ENCODE measurements at regions not wholly inside any gene's neighbourhood (a gene's known extent, or its start where the extent isn't known, plus 50 kb on each side); places are given as distances from the start of the nearest gene placed in this dataset.
"Not testable (repeated sequence)": the region's sequence is repeated elsewhere in the genome, so short reads cannot be mapped to it uniquely, and the experiment has no call there.

DNA sequence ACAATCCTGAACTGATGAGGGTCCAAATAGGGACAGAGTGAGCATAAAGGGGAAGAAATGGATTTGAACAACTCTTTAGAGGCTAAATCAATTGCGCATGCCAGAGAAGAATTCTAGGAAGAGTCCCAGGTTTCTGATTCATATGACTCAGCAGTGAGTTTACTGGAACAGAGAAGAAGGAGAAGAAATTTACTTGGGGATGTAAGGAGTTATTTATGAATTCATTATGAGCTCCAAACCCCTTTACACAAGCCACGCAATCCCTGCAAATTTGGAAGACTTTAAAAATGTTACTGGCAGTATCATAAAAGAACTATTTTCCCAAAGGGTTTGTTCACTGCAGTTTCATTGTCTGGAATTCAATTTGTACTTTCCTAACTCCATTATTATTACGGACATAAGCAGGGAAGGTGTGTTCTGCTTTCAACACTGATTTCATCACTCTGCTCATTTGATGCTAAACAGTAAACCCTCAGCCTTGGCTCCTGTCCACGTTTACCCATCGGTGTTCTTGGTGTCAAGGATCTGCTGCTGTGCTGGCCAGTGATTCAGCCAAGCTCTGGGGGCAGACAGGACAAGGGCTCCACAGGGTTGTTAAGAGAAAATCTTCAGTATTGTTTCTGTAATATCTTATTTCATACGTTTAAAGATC is 273.7 kb downstream of the HNRNPD start:
- no peak for DNase-seq (ENCODE audit: extremely low read depth in 1 of 2, low read depth in 1 of 2)

DNA sequence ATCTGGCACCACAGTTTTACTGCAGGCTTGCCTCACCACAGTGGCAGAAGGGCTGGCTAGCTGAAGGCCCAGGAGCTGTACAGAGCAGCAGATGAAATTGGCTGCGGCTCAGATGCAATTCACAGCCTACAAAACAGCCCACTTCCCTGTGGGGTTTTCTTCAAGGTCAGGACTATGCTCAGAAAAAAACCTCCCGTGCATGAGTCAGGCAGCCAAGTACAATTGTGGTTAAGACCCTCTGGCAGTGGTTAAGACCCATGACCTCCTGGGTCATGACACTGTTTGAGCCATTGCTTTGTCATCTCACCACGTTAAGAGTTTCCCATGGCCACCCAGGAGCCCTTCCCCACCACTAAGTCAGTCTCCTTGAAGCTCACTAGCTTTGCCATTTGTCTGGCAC is 276.3 kb downstream of the HNRNPD start:
- DNase-seq (ENCODE audit: extremely low read depth in 1 of 2, low read depth in 1 of 2), result no peak

DNA sequence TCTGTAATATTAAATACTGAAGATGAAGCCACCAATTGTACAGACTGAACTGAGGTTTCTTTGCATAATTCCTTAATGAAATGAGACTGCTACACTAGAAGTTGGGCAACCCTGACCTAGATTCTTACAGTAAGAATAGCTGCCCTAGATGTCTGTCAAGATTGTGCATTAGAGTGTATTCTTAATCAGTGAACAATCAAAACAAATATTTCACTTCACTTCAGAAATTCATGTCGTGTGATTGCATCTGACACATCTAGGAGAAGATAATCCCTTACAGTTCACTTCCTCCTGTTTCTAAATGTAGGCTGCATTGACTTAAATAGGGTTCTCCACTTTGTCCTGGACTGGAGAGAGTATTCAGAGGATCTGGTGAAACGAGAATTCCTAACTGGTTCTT is 283.1 kb downstream of the HNRNPD start:
- DNase-seq (ENCODE audit: extremely low read depth in 1 of 2, low read depth in 1 of 2), result no peak

DNA sequence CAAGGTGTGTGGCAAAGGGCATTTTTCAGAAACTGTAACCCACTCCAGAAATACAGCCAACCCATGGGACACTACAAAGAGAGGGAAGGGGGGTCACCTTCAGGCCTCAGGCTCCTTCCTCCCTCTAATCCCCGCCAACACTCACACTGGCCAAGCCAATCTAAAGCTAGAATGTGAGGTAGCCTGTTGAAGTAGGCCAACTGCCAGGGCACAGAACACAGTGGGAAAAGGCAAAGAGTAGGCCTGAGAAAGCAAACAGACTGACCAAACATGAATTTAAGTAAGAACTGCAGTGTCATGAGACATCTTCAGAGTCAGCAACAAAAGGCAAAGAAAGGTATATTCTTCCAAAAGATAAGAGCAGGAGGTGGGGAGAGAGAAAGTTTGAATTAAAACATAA is 289.0 kb downstream of the HNRNPD start:
- no peak for DNase-seq (ENCODE audit: extremely low read depth in 1 of 2, low read depth in 1 of 2)

DNA sequence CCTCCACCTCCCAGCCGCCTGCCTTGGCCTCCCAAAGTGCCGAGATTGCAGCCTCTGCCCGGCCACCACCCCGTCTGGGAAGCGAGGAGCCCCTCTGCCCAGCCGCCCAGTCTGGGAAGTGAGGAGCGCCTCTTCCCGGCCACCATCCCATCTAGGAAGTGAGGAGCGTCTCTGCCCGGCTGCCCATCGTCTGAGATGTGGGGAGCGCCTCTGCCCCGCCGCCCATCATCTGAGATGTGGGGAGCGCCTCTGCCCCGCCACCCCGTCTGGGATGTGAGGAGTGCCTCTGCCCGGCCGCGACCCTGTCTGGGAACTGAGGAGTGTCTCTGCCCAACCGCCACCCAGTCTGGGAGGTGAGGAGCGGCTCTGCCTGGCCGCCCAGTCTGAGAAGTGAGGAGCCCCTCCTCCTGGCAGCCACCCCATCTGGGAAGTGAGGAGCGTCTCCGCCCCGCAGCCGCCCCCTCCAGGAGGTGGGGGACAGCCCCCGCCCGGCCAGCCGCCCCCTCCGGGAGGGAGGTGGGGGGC is 296.3 kb downstream of the HNRNPD start:
- not testable (repeated sequence) for DNase-seq (ENCODE audit: extremely low read depth in 1 of 2, low read depth in 1 of 2)

DNA sequence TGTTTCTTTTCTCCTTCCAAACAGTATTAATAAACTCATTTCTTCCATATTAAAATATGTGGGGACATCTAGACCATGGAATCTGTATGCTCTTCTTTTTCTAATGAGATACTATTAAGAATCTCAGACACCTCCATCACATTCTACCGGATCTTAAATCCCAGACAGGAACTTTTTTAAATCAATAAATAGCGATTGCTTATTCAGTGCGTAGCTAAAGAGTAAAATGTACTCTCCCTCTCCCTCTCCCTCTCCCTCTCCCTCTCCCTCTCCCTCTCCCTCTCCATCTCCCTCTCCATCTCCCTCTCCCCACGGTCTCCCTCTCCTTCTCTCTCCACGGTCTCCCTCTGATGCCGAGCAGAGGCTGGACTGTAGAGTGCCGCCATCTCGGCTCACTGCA is 297.0 kb downstream of the HNRNPD start:
- DNase-seq (ENCODE audit: extremely low read depth in 1 of 2, low read depth in 1 of 2), result no peak

DNA sequence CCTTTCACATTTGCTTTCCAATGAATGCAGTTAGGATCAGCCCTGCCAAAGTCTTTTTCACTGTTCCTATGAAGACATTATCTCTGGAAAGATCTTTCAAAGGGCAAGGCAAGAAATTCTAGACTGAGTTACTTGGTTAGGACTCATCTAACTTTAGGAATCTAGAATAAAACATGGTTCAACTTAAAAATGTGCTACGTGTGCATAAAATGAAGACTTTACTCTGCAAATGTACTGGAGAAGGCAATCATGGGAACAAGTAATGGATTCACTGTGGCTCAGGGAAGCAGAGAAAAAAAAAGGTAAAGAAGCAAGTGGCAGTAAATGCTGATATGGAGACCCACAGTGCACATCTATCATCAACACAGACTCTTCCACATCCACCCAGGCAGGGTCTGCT is 297.4 kb downstream of the HNRNPD start:
- no peak for DNase-seq (ENCODE audit: extremely low read depth in 1 of 2, low read depth in 1 of 2)

DNA sequence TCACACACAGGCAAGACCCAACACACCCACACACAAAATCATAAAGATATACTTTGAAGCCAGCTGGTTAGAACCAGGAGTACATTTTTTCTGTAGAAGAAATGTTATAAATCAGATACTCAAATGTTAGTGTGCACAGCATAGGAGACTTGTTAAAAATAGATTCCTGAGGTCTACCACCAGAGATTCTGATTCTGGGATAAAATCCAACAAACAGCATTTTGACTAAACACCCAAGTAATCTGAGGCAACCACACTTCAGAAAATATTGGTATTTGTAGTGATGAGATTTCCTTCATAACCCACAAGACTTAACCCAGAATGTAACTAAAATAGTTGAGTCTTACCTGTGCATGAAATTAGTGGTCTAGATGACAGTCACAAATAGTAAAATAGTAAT is 301.8 kb downstream of the HNRNPD start:
- no peak for DNase-seq (ENCODE audit: extremely low read depth in 1 of 2, low read depth in 1 of 2)

DNA sequence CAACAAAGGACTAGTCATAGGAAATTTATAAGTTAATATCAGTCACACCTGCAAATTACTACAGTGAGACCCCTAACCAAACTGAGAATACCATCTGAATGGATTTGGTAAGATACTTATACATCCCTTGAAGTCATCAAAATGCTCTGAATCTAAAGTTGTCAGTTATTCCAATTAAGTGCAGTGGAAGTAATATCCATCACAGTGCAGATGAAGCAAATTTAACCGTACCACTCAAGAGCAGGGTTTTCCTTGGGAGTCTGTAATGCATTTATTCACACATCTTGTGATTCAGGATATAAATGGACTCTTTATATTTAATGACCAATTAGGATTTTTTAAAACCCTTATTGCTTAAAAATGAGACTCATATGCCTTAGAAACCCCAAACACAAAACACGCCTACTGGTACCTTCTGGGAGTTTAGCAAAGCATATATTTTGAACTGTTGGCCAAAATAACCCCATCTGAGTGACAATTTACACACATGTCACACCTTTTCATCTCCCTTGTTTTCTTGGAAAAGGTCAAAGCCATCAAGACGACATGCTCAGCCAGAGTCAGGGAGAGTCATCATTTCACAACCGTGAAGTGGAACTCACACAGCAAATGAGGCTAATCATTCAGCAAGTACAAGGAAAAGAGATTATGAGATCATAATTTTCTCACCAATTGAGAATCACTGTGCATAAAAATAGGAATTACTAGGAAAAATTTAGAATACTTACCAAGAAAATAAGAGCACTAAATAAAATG is 303.7 kb downstream of the HNRNPD start:
- DNase-seq (ENCODE audit: extremely low read depth in 1 of 2, low read depth in 1 of 2), result no peak

DNA sequence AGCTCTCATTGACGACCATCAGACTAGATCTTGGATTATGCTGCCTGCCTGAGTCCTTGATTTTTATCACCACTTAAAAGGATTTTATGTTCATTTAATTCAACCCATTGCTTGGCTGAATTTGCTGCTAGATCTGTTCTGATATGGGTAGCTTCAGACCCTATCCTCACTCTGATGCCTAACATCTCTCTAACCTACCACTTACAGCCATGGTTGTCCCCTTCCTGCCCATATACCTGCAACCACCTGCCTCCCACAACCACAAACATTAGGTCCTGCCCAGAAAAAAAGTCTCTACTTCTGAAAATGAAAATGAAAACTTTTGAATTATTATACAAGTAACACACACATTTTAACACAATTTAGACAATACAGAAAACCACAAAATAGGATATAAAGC is 310.8 kb downstream of the HNRNPD start:
- no peak for DNase-seq (ENCODE audit: extremely low read depth in 1 of 2, low read depth in 1 of 2)

DNA sequence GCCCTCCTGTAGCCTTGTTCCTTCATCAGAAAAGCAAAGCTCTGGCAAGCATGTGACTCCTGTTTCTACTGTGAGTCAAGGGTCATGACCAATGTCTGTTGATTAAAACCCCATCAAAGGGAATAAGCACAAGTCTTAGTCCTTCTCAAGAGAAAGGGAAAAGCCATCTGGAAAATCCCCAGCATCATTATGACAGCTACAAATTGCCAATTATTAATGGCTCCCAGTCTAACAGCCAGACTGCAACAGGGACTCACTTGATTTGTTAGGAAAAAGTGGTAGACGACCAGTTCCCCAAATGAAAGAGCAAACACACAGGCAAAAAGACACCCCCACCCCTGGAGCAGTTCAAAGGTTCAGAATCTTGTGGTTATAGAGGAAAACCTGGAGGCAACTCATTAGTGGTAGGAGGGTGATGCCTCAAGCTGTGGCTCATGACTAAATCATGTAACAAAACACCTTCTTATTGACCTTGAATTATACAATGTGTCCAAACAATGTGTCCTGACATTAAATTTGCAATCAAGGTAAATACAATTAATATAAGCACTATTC is 315.7 kb downstream of the HNRNPD start:
- no peak for DNase-seq (ENCODE audit: extremely low read depth in 1 of 2, low read depth in 1 of 2)

DNA sequence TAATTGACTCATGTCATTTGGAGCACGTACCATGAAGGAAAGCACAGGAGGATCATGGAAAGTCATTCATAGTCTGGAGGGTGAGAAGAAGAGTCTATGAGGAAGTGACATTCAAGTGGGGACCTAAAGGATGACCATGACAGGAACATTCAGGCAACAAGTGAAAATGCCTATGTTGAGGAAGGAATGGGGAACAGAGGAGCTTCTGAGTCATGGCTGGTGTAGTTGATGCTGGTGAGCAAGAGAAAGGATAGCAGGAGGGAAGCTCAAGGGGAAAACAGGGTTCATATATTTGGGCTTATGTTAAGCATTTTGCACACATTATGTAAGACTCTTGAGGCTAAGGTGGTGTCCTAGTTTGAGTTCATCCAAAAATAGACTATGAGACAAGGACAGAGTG is 318.6 kb downstream of the HNRNPD start:
- no peak for DNase-seq (ENCODE audit: extremely low read depth in 1 of 2, low read depth in 1 of 2)

DNA sequence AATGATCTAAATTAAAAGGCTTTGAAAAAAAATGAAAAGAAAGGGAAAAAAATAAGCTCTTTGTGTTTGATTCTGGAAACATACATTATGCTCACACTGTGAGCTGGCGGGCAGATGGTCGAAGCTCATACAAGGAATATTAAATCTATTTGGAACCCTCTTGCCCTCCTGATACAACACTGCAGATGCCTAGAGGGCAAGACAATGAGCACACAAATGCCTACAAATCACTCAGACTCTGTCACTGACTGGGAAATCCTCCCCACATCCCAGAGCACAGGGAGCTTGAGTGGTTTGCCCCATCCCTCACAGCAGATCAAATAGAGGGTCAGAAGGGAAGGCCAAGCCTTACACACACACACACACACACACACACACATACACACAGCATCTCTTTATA is 320.4 kb downstream of the HNRNPD start:
- DNase-seq (ENCODE audit: extremely low read depth in 1 of 2, low read depth in 1 of 2), result no peak

DNA sequence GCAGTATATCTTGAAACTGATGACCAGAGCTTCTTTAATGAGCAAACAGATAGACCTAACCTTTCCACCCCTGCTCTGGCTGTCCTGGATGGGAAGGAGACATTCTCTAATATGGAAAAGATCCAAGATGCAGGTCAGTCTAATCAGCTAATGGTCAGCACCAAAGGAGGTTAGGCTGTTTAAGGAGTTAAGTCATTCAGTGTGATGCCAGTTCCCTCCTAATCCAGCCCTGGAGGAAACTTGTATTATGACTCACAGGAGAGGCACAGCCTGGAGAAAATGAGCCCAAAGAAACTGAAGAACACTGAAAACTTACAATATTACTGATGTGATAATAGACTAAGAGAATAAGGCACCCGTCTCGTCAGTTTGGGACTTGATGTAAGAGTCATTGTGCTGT is 323.0 kb downstream of the HNRNPD start:
- no peak for DNase-seq (ENCODE audit: extremely low read depth in 1 of 2, low read depth in 1 of 2)

DNA sequence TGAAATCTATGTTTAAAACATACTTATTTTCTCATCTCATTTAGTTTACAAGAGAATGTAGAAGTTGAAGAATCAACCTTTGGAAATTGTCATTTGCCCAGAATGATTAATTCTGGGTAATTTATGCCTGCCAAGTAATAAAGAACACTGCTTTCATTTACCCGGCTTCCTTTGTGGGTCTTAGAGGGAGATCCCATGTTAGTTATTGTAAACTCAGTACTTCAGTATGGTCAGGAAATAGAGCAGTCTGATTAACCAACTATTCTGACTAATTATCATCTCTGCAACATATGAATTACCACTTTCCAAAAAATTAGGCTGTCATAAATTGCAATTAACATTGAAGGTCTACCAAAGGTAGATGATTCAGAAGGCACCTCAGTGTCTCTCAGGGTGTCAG is 324.5 kb downstream of the HNRNPD start:
- DNase-seq (ENCODE audit: extremely low read depth in 1 of 2, low read depth in 1 of 2), result no peak

DNA sequence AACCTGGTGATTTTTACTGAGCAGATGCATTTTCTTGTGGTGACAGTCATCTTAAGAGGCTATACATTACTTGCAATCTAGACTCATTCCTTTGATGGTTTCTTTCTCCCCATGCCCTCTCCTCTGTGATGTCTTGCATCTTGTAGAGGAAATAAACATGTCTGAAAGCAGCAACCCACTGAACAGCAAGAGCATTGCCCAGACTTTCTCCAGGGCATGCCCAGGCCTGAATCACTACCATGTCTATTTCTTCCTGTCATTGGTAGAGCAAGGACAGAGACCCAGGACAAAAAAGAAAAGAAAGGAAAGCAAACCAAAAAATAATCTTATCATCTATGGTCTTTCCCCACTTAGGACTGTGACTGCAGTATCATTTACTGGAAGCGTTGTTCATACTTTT is 326.1 kb downstream of the HNRNPD start:
- DNase-seq (ENCODE audit: extremely low read depth in 1 of 2, low read depth in 1 of 2), result no peak

DNA sequence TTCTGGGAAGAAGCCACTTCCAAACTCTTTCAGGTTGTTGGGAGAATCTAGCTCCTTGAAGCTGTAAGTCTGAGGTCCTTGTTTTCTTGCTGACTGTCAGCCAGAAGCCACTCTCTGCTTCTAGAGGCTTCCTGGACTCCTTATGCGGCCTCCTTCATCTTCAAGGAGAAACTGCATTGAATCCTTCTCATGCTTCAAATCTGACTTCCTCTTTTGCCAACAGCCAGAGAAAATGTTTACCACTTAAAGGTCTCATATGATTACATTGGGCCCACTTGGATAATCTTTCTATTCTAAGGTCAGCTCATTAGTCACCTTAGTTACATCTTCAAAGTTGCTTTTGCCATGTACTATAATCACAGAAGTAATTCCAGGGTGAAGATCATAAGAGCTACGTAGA is 327.0 kb downstream of the HNRNPD start:
- DNase-seq (ENCODE audit: extremely low read depth in 1 of 2, low read depth in 1 of 2), result no peak

DNA sequence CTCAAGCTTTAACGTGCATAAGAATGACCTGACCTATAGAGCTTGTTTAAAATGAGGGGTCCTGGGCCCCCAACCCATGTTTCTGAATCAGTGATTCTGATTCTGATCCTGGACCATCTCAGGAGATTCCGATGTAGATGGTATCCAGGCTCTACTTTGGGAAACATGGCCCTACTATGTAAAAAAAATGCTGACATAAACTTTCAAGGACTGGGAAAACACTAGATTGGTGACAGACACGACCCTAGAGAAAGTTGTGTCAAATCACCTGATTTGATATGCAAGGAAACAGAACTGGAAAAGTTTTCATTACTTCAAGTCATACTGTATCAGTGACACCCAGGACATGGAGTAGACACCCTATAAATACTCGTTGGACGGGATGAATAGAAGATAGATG is 328.5 kb downstream of the HNRNPD start:
- no peak for DNase-seq (ENCODE audit: extremely low read depth in 1 of 2, low read depth in 1 of 2)

DNA sequence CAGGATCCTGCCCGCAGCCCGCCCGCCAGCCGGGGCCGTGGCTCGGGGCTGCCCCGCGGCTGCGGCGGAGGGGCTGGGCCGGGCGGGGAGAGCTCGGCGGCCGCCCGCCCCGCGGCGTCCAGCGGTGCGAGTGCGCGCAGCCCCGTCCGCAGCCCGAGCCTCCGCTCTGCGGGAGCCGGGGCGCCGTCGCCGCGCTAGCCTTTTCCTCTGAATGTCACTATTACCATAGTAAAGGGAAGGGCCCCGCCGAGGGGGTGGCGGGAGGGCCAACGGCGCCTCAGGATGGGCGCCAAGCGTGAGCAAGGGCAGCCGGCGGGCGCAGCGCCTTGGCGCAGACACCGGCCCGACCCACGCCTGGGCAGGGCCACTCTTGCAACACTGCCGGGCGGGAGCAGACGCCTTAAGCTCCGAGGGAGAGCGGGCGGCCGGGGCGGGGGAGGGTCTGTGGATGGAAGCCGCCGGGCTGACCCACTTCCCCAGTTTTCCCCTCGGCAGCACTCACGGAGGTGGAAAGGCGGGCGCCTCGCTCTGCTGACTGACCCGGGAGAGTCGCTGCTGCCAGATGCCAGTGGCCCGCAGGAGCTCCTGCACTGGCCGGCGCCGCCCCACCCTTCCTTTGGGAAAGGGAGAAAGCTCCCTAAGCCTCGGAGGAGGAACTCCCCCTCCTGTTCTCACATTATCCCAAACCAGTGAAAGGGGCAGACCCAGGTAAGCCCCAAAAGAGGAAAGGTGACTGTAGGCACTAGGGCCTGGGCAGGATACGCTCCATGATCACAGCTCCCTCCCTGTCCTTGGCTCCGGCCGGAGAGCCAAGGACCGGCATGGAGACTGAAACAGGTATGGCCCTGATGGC is 329.4 kb downstream of the HNRNPD start:
- no peak for DNase-seq (ENCODE audit: extremely low read depth in 1 of 2, low read depth in 1 of 2)

DNA sequence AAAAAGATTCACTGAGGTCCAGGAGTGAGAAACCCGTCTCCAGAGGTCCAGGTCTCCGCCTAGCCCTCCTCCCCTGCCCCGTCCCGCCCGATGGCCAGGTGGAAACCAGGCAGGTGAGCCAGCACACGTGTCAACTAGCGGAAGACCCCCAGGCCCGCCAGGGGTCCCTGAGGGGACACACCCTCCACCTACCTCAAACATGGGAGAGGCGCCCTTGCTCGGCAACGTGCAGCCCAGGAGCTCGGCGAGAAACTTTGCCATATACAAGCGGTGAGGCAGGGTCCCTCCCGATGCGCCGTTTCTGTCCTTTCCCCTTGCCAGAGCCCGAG is 330.0 kb downstream of the HNRNPD start:
- no peak for DNase-seq (ENCODE audit: extremely low read depth in 1 of 2, low read depth in 1 of 2)

DNA sequence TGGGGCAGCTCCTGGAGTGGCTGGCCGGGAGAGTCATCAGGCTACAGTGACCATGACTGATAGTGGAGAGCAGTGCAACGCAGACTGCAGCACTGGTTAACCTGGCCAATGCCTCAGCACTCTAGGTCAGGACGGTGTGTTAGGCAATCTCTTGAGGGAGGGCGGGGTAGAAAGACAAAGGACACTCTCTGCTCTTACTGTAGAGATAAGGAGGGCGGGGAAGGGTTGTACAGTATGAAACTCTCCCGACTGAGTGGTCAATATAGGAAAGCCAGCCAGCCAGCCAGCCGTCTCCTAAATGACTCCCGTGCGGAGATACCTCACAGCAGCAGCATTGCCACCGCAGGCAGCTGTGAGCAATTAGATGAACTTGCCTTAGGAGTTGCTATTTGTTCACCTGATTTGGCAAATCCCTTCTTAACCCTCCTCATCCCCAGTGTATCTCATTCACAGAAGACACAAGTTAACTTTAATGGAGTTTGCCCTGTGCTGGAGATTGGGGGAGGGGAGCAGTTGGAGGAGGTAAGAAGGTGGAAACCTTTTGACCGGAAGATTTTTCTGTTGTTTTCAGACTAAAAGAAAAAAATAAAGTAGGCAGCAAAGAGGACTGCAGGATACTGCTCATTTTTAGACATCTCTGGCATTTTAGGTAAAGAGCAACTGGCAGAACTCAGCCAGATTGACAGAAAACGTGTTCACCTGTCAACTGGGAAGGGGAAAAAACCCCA is 330.5 kb downstream of the HNRNPD start:
- no peak for DNase-seq (ENCODE audit: extremely low read depth in 1 of 2, low read depth in 1 of 2)

Data from stimulated activated CD8-positive, alpha-beta memory T cell treated with anti-CD3 and anti-CD28 coated beads, Interleukin-7, amount 100 ng/mL, for 48 hours (primary cell).